GM12873 (cell line): ENCODE measurements at regions not wholly inside any gene's neighbourhood (a gene's known extent, or its start where the extent isn't known, plus 50 kb on each side); places are given as distances from the start of the nearest gene placed in this dataset.

Experiments used
- CTCF ChIP-seq: IDR thresholded peaks from 2 replicates; pipeline ENCODE4 v1.5.1; 2012; ENCODE audit warnings: low read depth, mild to moderate bottlenecking, moderate library complexity, low read length, control low read depth; ENCODE audit not compliant: insufficient read depth; ENCODE audit errors: missing control alignments

GRCh38 chr12:128109636-128110035 lies 157.3 kb upstream of the TMEM132C start:
- TF ChIP-seq CTCF: no peak

GRCh38 chr12:128111333-128111732 lies 155.6 kb upstream of the TMEM132C start:
- TF ChIP-seq CTCF: no peak

- TF ChIP-seq CTCF: no peak
These were observed 155.0 kb upstream of the TMEM132C start for GRCh38 chr12:128111951-128112350.

GRCh38 chr12:128114485-128114884 lies 152.5 kb upstream of the TMEM132C start:
- no peak for TF ChIP-seq CTCF

GRCh38 chr12:128116537-128116936 lies 150.4 kb upstream of the TMEM132C start:
- no peak for TF ChIP-seq CTCF

GRCh38 chr12:128120035-128120434 lies 146.9 kb upstream of the TMEM132C start:
- TF ChIP-seq CTCF: no peak

GRCh38 chr12:128121424-128121823 lies 145.5 kb upstream of the TMEM132C start:
- no peak for TF ChIP-seq CTCF
